ENCODE measurements at regions not wholly inside any gene's neighbourhood (a gene's known extent, or its start where the extent isn't known, plus 50 kb on each side); places are given as distances from the start of the nearest gene placed in this dataset.
"Not testable (repeated sequence)": the region's sequence is repeated elsewhere in the genome, so short reads cannot be mapped to it uniquely, and the experiment has no call there.

DNA sequence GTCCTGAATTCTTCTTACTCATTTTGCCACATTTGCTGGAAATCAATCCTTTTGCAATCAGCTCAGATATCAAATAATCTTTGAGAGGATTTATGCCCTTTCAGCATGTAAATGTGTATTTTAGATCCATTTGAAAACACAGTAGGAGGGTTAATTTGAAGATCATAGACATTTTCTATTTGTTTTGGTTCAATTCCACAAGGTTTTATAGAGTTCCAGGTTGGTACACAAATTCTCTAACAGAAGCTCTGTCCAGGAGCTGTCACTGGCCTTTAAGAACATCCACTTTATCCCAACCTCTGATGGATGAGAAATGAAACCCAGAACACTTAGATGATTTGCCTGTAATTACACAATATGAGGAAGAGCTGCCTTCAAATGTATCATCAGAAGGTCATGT, 157.3 kb upstream of the CHAC2 start:
- Histone ChIP-seq H3K4me3 (ENCODE audit: low read depth, low read length) (no peak overlapping the region), H3K9ac (ENCODE audit: low read depth, low read length) (no peak overlapping the region), H3K9me3 (ENCODE audit: control insufficient read depth, insufficient read depth, low read length) (no peaks in the 10 kb centered on the region), H3K4me1 (ENCODE audit: control insufficient read depth, insufficient read depth, low read length) (no peaks in the 10 kb centered on the region), H3K36me3 (ENCODE audit: control insufficient read depth, insufficient read depth, low read length) (no peaks in the 10 kb centered on the region), H3K27me3 (ENCODE audit: control insufficient read depth, insufficient read depth, low read length) (no peaks in the 10 kb centered on the region)

DNA sequence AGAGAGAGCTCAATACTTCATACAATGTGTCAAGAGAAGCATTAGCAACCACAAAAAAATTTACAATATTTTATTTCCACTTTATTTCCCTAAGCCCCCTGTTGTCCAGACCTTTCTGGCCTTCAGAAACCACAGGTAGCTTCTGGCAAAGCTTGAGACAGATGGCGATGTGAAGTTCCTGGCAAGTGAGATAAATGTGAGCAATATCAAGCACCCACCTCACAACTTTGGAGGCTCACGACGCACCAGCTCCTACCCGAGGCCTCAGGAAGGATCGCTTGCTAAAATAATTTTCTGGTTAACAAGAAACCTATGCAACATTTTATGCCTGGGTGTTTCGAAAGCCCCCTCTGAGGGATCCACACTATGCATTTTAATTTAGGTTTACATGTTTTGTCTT, 158.1 kb upstream of the CHAC2 start:
- Histone ChIP-seq H3K9me3 (ENCODE audit: control insufficient read depth, insufficient read depth, low read length) (no peaks in the 10 kb centered on the region), H3K9ac (ENCODE audit: low read depth, low read length) (no peak overlapping the region), H3K4me1 (ENCODE audit: control insufficient read depth, insufficient read depth, low read length) (no peaks in the 10 kb centered on the region), H3K4me3 (ENCODE audit: low read depth, low read length) (no peak overlapping the region), H3K36me3 (ENCODE audit: control insufficient read depth, insufficient read depth, low read length) (no peaks in the 10 kb centered on the region), H3K27me3 (ENCODE audit: control insufficient read depth, insufficient read depth, low read length) (no peaks in the 10 kb centered on the region)

DNA sequence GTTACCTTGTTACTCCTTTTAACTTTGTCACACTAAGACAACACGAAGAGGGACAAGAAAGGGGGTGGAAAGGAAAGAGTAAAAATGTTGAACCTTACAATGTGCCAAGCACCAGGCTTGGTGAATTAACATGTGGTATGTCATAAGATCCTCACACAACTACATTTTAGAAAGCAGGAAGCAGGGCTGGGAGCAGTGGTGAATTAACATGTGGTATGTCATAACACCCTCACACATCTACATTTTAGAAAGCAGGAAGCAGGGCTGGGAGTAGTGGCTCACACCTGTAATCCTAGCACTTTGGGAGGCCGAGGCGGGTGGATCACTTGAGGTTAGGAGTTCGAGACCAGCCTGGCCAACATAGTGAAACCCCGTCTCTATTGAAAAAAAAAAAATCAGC, 159.3 kb upstream of the CHAC2 start:
- H3K4me3 ChIP-seq (ENCODE audit: low read depth, low read length): no peak overlapping the region
- no peaks in the 10 kb centered on the region for H3K36me3 ChIP-seq (ENCODE audit: control insufficient read depth, insufficient read depth, low read length)
- H3K9ac ChIP-seq (ENCODE audit: low read depth, low read length): no peak overlapping the region
- no peaks in the 10 kb centered on the region for H3K27me3 ChIP-seq (ENCODE audit: control insufficient read depth, insufficient read depth, low read length)
- H3K9me3 ChIP-seq (ENCODE audit: control insufficient read depth, insufficient read depth, low read length): no peaks in the 10 kb centered on the region
- H3K4me1 ChIP-seq (ENCODE audit: control insufficient read depth, insufficient read depth, low read length): no peaks in the 10 kb centered on the region

DNA sequence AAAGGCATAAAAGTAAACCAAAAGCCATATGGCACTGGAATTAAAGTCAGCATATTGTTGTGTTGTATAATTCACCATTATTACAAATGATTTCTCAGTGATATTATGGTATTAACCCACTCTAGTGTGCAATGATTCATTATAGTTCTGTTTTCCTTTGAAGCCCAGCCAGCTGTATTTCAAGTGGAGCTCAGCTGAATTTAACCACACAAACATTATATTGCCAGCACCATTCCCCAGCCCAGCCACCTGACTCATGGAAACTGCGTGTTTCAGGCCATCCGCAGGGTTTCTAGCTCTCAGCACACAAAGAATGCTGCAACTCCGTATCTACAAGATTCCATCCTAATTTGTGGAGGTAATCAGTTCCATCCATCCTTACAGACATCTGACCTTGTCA, 166.8 kb upstream of the CHAC2 start:
- no peak overlapping the region for H3K4me3 ChIP-seq (ENCODE audit: low read depth, low read length)
- H3K9me3 ChIP-seq (ENCODE audit: control insufficient read depth, insufficient read depth, low read length): no peaks in the 10 kb centered on the region
- no peak overlapping the region for H3K9ac ChIP-seq (ENCODE audit: low read depth, low read length)
- H3K36me3 ChIP-seq (ENCODE audit: control insufficient read depth, insufficient read depth, low read length): no peaks in the 10 kb centered on the region
- no peaks in the 10 kb centered on the region for H3K4me1 ChIP-seq (ENCODE audit: control insufficient read depth, insufficient read depth, low read length)
- H3K27me3 ChIP-seq (ENCODE audit: control insufficient read depth, insufficient read depth, low read length): no peaks in the 10 kb centered on the region

DNA sequence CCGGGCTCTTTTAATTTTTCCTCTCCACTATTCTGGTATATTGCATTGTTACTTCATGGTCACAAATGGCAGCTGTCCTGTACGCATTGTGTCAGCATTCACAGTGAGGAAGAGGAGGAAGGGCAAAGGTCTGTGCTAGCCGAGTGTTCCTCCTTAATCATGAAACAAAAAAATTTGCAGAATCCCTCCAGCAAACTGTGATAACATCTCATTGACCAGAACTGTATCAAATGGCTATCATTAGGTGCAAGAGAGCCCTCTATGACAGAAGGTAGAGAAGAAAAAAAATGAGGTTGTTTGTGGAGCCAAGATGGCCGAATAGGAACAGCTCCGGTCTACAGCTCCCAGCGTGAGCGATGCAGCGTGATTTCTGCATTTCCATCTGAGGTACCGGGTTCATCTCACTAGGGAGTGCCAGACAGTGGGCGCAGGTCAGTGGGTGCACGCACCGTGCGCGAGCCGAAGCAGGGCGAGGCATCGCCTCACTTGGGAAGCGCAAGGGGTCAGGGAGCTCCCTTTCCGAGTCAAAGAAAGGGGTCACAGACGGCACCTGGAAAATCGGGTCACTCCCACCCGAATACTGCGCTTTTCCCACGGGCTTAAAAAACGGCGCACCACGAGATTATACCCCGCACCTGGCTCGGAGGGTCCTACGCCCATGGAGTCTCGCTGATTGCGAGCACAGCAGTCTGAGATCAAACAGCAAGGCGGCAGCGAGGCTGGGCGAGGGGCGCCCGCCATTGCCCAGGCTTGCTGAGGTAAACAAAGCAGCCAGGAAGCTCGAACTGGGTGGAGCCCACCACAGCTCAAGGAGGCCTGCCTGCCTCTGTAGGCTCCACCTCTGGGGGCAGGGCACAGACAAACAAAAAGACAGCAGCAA, 180.6 kb upstream of the CHAC2 start:
- not testable (repeated sequence) for H3K4me1 ChIP-seq (ENCODE audit: control insufficient read depth, insufficient read depth, low read length)
- Histone ChIP-seq H3K9ac (ENCODE audit: low read depth, low read length) (peak overlapping the region; percentile 62), H3K4me3 (ENCODE audit: low read depth, low read length) (peak overlapping the region; percentile 52)

DNA sequence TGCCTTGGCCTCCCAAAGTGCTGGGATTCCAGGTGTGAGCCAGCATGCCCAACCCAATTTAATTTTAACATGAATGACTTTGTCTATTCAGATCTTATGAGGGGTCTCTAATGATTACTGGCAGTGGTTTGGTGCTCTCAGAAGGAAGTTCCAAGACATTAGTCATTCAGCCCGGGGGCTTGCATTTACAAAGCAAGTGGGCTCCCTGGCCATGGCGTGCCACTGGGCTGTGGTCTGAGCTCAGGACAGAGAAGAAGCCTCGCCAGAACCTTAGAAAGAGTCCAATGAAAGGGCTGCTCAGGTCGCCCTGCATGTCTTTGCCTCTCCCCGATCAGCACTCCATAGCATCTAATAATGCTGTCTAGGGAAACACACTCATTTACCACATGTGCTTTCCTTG, 182.6 kb upstream of the CHAC2 start:
- no peaks in the 10 kb centered on the region for H3K27me3 ChIP-seq (ENCODE audit: control insufficient read depth, insufficient read depth, low read length)
- no peak overlapping the region for H3K9ac ChIP-seq (ENCODE audit: low read depth, low read length)
- no peaks in the 10 kb centered on the region for H3K9me3 ChIP-seq (ENCODE audit: control insufficient read depth, insufficient read depth, low read length)
- no peaks in the 10 kb centered on the region for H3K4me1 ChIP-seq (ENCODE audit: control insufficient read depth, insufficient read depth, low read length)
- H3K36me3 ChIP-seq (ENCODE audit: control insufficient read depth, insufficient read depth, low read length): no peaks in the 10 kb centered on the region
- H3K4me3 ChIP-seq (ENCODE audit: low read depth, low read length): no peak overlapping the region

More for the DNA sequence above, 180.6 kb upstream of the CHAC2 start:
- not testable (repeated sequence) for H3K27me3 ChIP-seq (ENCODE audit: control insufficient read depth, insufficient read depth, low read length); H3K36me3 ChIP-seq (ENCODE audit: control insufficient read depth, insufficient read depth, low read length); H3K9me3 ChIP-seq (ENCODE audit: control insufficient read depth, insufficient read depth, low read length)

DNA sequence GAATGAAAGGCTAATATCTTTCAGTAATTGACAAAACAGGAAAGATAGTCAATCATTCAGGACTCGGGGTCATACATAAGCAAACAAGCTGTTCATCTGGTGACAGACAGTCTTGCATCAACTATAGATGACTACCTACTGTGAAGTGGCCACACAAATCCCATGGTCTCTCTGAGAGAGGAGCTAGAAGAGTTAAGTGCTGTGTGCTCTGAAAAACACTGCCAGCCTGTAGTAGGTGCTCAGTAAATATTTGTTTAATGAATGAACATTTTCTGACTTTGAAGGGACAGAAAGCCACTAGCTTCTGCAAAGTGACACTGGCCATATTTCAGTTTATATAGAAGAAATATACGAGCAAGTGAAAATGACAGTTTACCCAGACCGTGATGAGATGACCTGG, 184.0 kb upstream of the CHAC2 start:
- no peaks in the 10 kb centered on the region for H3K27me3 ChIP-seq (ENCODE audit: control insufficient read depth, insufficient read depth, low read length)
- H3K9me3 ChIP-seq (ENCODE audit: control insufficient read depth, insufficient read depth, low read length): no peaks in the 10 kb centered on the region
- H3K36me3 ChIP-seq (ENCODE audit: control insufficient read depth, insufficient read depth, low read length): no peaks in the 10 kb centered on the region
- H3K4me3 ChIP-seq (ENCODE audit: low read depth, low read length): no peak overlapping the region
- H3K4me1 ChIP-seq (ENCODE audit: control insufficient read depth, insufficient read depth, low read length): no peaks in the 10 kb centered on the region
- no peak overlapping the region for H3K9ac ChIP-seq (ENCODE audit: low read depth, low read length)

DNA sequence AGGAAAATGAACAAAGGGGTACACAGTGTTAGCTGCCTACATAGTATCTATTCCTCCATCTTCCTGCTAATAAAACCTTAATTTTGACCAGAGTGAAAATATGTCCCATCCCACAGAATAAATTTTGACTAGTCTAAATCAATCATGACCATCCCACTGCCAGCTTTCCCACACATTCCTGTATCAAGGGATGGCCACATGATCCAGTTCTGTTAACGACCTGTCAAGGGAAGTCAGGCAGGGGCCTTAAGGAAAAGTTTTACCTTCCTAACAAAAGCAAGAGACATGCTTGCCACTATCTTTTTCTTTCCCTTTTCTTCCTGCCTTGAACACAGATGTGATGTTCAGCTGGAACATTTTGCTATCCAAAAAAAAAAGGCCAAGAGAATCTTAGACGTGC, 185.0 kb upstream of the CHAC2 start:
- Histone ChIP-seq H3K4me3 (ENCODE audit: low read depth, low read length) (no peak overlapping the region), H3K36me3 (ENCODE audit: control insufficient read depth, insufficient read depth, low read length) (no peaks in the 10 kb centered on the region), H3K4me1 (ENCODE audit: control insufficient read depth, insufficient read depth, low read length) (no peaks in the 10 kb centered on the region), H3K9me3 (ENCODE audit: control insufficient read depth, insufficient read depth, low read length) (no peaks in the 10 kb centered on the region), H3K27me3 (ENCODE audit: control insufficient read depth, insufficient read depth, low read length) (no peaks in the 10 kb centered on the region), H3K9ac (ENCODE audit: low read depth, low read length) (no peak overlapping the region)

DNA sequence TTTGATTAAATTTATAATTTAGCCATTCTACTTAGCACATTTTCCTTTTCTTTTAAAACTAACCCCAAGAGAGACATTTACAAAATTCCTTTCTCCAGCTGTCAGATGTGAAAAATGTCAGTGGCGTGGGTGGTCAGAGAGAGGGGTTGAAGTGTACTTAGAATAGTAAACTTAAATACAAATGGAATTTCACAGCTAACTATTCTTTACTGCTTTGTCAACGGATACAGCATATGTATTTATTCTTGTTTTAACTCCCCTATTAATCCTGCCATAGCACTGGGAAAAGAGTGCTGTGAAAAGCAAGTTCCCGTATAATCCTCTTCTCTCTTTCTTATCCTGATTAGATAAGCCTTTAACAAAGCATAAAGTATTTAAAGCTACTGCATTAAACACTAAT, 191.4 kb upstream of the CHAC2 start:
- Histone ChIP-seq H3K9ac (ENCODE audit: low read depth, low read length) (no peak overlapping the region), H3K27me3 (ENCODE audit: control insufficient read depth, insufficient read depth, low read length) (no peaks in the 10 kb centered on the region), H3K36me3 (ENCODE audit: control insufficient read depth, insufficient read depth, low read length) (no peaks in the 10 kb centered on the region), H3K4me1 (ENCODE audit: control insufficient read depth, insufficient read depth, low read length) (no peaks in the 10 kb centered on the region), H3K9me3 (ENCODE audit: control insufficient read depth, insufficient read depth, low read length) (no peaks in the 10 kb centered on the region), H3K4me3 (ENCODE audit: low read depth, low read length) (no peak overlapping the region)

DNA sequence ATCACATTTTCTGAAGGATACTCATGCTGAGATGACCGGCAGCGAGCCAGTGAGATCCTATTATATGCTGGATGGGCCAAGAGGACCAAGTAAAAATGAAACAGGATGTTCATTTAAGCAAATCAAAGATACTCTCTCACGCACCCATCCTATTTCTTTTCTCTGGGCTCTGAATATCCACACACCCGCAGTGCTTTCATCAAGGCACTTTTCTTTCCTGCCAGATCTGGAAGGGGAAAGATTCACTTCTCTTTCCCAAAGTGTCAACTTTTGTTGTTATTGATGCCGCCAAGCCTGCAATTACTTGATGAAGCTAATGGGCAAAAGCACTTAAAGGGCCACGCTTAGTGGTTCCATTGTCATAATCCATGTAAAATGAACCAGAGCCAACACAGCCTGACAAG, 191.9 kb upstream of the CHAC2 start:
- H3K27me3 ChIP-seq (ENCODE audit: control insufficient read depth, insufficient read depth, low read length): no peaks in the 10 kb centered on the region
- H3K36me3 ChIP-seq (ENCODE audit: control insufficient read depth, insufficient read depth, low read length): no peaks in the 10 kb centered on the region
- H3K9me3 ChIP-seq (ENCODE audit: control insufficient read depth, insufficient read depth, low read length): no peaks in the 10 kb centered on the region
- no peak overlapping the region for H3K9ac ChIP-seq (ENCODE audit: low read depth, low read length)
- H3K4me1 ChIP-seq (ENCODE audit: control insufficient read depth, insufficient read depth, low read length): no peaks in the 10 kb centered on the region
- no peak overlapping the region for H3K4me3 ChIP-seq (ENCODE audit: low read depth, low read length)

DNA sequence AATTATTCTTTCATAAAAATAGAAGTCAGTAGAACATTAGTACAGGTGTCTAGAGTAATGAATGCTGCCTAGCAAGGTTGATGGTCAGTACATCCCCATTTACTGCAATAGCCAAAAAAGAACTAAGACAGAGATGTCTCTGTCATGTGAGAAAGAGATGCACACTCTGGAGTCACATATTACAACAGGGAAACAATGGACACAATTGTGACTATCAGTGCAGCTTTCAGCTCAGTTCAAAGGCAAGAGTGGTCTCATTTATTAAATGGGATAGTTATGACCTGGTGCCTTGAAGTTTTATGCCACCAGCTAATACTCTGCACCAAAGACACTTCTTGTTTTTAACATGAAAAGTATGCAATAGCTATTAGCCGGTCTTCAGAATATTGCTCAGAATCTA, 194.9 kb upstream of the CHAC2 start:
- H3K4me3 ChIP-seq (ENCODE audit: low read depth, low read length): no peak overlapping the region
- H3K9me3 ChIP-seq (ENCODE audit: control insufficient read depth, insufficient read depth, low read length): no peaks in the 10 kb centered on the region
- H3K36me3 ChIP-seq (ENCODE audit: control insufficient read depth, insufficient read depth, low read length): no peaks in the 10 kb centered on the region
- H3K4me1 ChIP-seq (ENCODE audit: control insufficient read depth, insufficient read depth, low read length): no peaks in the 10 kb centered on the region
- H3K9ac ChIP-seq (ENCODE audit: low read depth, low read length): no peak overlapping the region
- H3K27me3 ChIP-seq (ENCODE audit: control insufficient read depth, insufficient read depth, low read length): no peaks in the 10 kb centered on the region

DNA sequence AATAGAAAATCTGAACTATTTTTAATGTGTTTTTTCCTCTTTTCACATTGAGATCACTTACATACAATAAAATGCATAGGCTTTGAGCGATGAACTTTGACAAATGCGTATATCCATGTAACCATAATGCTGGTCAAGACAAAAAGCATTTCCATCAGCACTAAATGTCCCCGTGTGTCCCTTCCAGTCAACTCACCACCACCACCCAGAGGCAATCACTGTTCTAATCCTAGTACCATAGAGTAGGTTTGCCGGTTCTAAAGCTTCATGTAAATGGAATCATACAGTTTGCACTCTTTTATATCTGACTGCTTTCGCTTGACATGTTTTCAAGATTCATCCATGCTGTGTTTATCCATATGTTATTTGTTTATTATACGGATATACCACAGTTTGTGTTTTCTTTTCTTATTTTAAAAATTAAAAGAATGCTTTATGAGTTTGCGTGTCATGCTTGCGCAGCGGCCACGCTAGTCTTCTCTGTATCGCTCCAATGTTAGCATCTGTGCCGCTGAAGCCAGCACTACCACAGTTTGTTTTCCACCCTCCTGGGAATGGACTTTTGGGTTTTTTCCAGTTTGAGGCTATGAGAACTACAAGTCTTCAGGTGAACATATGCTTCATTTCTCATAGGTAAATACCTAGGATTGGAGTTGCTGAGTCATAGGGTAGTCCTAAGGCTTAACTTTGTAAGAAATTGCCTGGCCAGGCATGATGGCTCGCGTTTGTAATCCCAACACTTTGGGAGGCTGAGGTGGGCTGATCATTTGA, 197.5 kb upstream of the CHAC2 start:
- Histone ChIP-seq H3K4me1 (ENCODE audit: control insufficient read depth, insufficient read depth, low read length) (no peaks in the 10 kb centered on the region), H3K9me3 (ENCODE audit: control insufficient read depth, insufficient read depth, low read length) (no peaks in the 10 kb centered on the region), H3K9ac (ENCODE audit: low read depth, low read length) (no peak overlapping the region), H3K36me3 (ENCODE audit: control insufficient read depth, insufficient read depth, low read length) (no peaks in the 10 kb centered on the region), H3K27me3 (ENCODE audit: control insufficient read depth, insufficient read depth, low read length) (no peaks in the 10 kb centered on the region), H3K4me3 (ENCODE audit: low read depth, low read length) (no peak overlapping the region)
